ENCODE measurements at regions not wholly inside any gene's neighbourhood (a gene's known extent, or its start where the extent isn't known, plus 50 kb on each side); places are given as distances from the start of the nearest gene placed in this dataset.
"Not testable (repeated sequence)": the region's sequence is repeated elsewhere in the genome, so short reads cannot be mapped to it uniquely, and the experiment has no call there.

- DNase-seq: no peak
Observed at GRCh38 chr6:144898052-144898689, 613.0 kb downstream of the UTRN start.

- DNase-seq: no peak
Observed at GRCh38 chr6:144898741-144899140, 613.6 kb downstream of the UTRN start.

GRCh38 chr6:144899161-144899560 is 614.0 kb downstream of the UTRN start:
- DNase-seq: no peak

- no peak for DNase-seq
Observed at GRCh38 chr6:144901412-144901811, 616.3 kb downstream of the UTRN start.

GRCh38 chr6:144908004-144908403 is 622.9 kb downstream of the UTRN start:
- no peak for DNase-seq

GRCh38 chr6:144909753-144910285 is 624.7 kb downstream of the UTRN start:
- no peak for DNase-seq

GRCh38 chr6:144911322-144911721 is 626.2 kb downstream of the UTRN start:
- no peak for DNase-seq

- DNase-seq: no peak
Observed at GRCh38 chr6:144912474-144912873, 627.3 kb downstream of the UTRN start.

GRCh38 chr6:144918073-144918472 is 632.9 kb downstream of the UTRN start:
- DNase-seq: no peak

- no peak for DNase-seq
Observed at GRCh38 chr6:144919560-144919959, 634.4 kb downstream of the UTRN start.

GRCh38 chr6:144920391-144920961 is 635.3 kb downstream of the UTRN start:
- no peak for DNase-seq

GRCh38 chr6:144921206-144921975 is 636.3 kb downstream of the UTRN start:
- no peak for DNase-seq

GRCh38 chr6:144922120-144922722 is 637.1 kb downstream of the UTRN start:
- no peak for DNase-seq

- not testable (repeated sequence) for DNase-seq
Observed at GRCh38 chr6:144922771-144923490, 637.8 kb downstream of the UTRN start.

GRCh38 chr6:144923491-144923787 is 638.3 kb downstream of the UTRN start:
- DNase-seq: not testable (repeated sequence)

- no peak for DNase-seq
Observed at GRCh38 chr6:144928847-144929246, 643.7 kb downstream of the UTRN start.

GRCh38 chr6:144929262-144929661 is 644.1 kb downstream of the UTRN start:
- no peak for DNase-seq

GRCh38 chr6:144931172-144932035 is 646.3 kb downstream of the UTRN start:
- peak; percentile 10 for DNase-seq

GRCh38 chr6:144932621-144933020 is 647.5 kb downstream of the UTRN start:
- no peak for DNase-seq

- DNase-seq: no peak
Observed at GRCh38 chr6:144935181-144935580, 650.0 kb downstream of the UTRN start.

GRCh38 chr6:144935661-144936060 is 650.5 kb downstream of the UTRN start:
- no peak for DNase-seq

- no peak for DNase-seq
Observed at GRCh38 chr6:144936764-144937163, 651.6 kb downstream of the UTRN start.

Measured in midbrain (tissue), 1 donor.